B cell (primary cell): ENCODE measurements at regions not wholly inside any gene's neighbourhood (a gene's known extent, or its start where the extent isn't known, plus 50 kb on each side); places are given as distances from the start of the nearest gene placed in this dataset.

Experiments used
- ATAC-seq: fragments of 200-7000 bp; cut with Tn5 transposase; one replicate; pipeline ENCODE4 v1.10.0; 2021; ENCODE audit warnings: low read depth, mild to moderate bottlenecking, moderate number of reproducible peaks, moderate library complexity
- CTCF ChIA-PET: fragments of 350-600 bp; sonication (Branson Sonifier 250); formaldehyde crosslinking; loops from one replicate; lab custom pipeline; 2021; ENCODE audit warnings: antibody characterized with exemption, inconsistent platforms; lab: Charles Lee
- POLR2A ChIA-PET: fragments of 350-600 bp; sonication (Branson Sonifier 250); formaldehyde crosslinking; loops from one replicate; lab custom pipeline; 2021; ENCODE audit warnings: antibody characterized with exemption; lab: Charles Lee
- DNase-seq: peaks from one replicate; pipeline ENCODE4 v3.0.0; 2013
- H2AFZ ChIP-seq: 2 replicates; pipeline ENCODE4 v1.6.1; 2012; ENCODE audit warnings: mild to moderate bottlenecking, low read depth, low read length; ENCODE audit not compliant: insufficient read depth, poor library complexity, severe bottlenecking
- H3K27ac ChIP-seq, 2 donors: 1 replicate in 1 of 2; 2 replicates in 1 of 2; pipeline ENCODE4 v1.5.1; 2012 to 2013; ENCODE audit warnings: low read length in 2 of 2, mild to moderate bottlenecking in 2 of 2, moderate library complexity in 1 of 2
- H3K27me3 ChIP-seq, 4 experiments: fragments of 200-600 bp in 1 of 4; sonication (generic) in 1 of 4; replicated peaks in 1 of 4; 1 replicate in 2 of 4; 2 replicates in 2 of 4; pipeline versions ENCODE4 v1.6.1 to v1.7.0; 2013 to 2016; ENCODE audit warnings: low read length in 3 of 4, mild to moderate bottlenecking in 2 of 4, mixed read lengths in 1 of 4, moderate library complexity in 1 of 4; ENCODE audit not compliant: insufficient read depth in 4 of 4, control insufficient read depth in 3 of 4; ENCODE audit errors: control extremely low read depth in 1 of 4
- H3K36me3 ChIP-seq, 2 experiments: replicated peaks in 1 of 2; 1 replicate in 1 of 2; 2 replicates in 1 of 2; pipeline versions ENCODE4 v1.6.1 to v1.7.1; 2013; ENCODE audit warnings: low read length in 1 of 2; ENCODE audit not compliant: insufficient read depth in 2 of 2, control insufficient read depth in 1 of 2; ENCODE audit errors: control extremely low read depth in 1 of 2, extremely low read depth in 1 of 2
- H3K4me1 ChIP-seq, 2 donors: fragments of 200-600 bp in 1 of 2; sonication (generic) in 1 of 2; 1 replicate in 1 of 2; 2 replicates in 1 of 2; pipeline versions ENCODE4 v1.5.1 to v1.6.1; 2013 to 2017; ENCODE audit warnings: low read length in 2 of 2; ENCODE audit not compliant: control insufficient read depth in 2 of 2, insufficient read depth in 2 of 2
- H3K4me2 ChIP-seq: replicated peaks from 2 replicates; pipeline ENCODE3; 2012; ENCODE audit warnings: mild to moderate bottlenecking, low read depth, low read length; ENCODE audit not compliant: poor library complexity, severe bottlenecking
- H3K4me3 ChIP-seq, 5 experiments: fragments of 200-600 bp in 1 of 5; sonication (generic) in 1 of 5; 1 replicate in 3 of 5; 2 replicates in 2 of 5; pipeline versions ENCODE4 v1.5.1 to v1.7.0; 2011 to 2016; ENCODE audit warnings: low read length in 4 of 5, mild to moderate bottlenecking in 4 of 5, low read depth in 2 of 5, control low read depth in 1 of 5, moderate library complexity in 1 of 5; ENCODE audit not compliant: insufficient read depth in 1 of 5; ENCODE audit errors: control extremely low read depth in 1 of 5, extremely low read depth in 1 of 5
- H3K79me2 ChIP-seq: fragments of 200-600 bp; sonication (generic); one replicate; pipeline ENCODE4 v1.6.0; 2016; ENCODE audit warnings: low read length; ENCODE audit not compliant: control insufficient read depth, insufficient read depth
- H3K9ac ChIP-seq: fragments of 200-600 bp; sonication (generic); 2 replicates; pipeline ENCODE4 v1.6.1; 2017; ENCODE audit warnings: mild to moderate bottlenecking, low read length, moderate library complexity
- H3K9me3 ChIP-seq, 3 donors: one replicate each; pipeline versions ENCODE4 v1.6.1 to v1.7.1; 2013; ENCODE audit warnings: low read length in 2 of 3; ENCODE audit not compliant: control insufficient read depth in 2 of 3, insufficient read depth in 1 of 3; ENCODE audit errors: control extremely low read depth in 1 of 3
- H4K20me1 ChIP-seq: 2 replicates; pipeline ENCODE4 v1.6.0; 2012; ENCODE audit warnings: mild to moderate bottlenecking, low read length; ENCODE audit not compliant: insufficient read depth, control insufficient read depth, poor library complexity, severe bottlenecking
- H3K27ac Mint-ChIP-seq: one replicate; pipeline ENCODE4 v1.8.0; 2021; ENCODE audit warnings: mixed read lengths
- H3K27me3 Mint-ChIP-seq: one replicate; pipeline ENCODE4 v1.8.0; 2021; ENCODE audit warnings: mixed read lengths
- H3K4me1 Mint-ChIP-seq: one replicate; pipeline ENCODE4 v1.8.0; 2021; ENCODE audit warnings: mixed read lengths
- H3K4me3 Mint-ChIP-seq: one replicate; pipeline ENCODE4 v1.8.0; 2021; ENCODE audit warnings: mixed read lengths
- H3K9me3 Mint-ChIP-seq: one replicate; pipeline ENCODE4 v1.8.0; 2022; ENCODE audit warnings: mixed read lengths; ENCODE audit not compliant: insufficient read depth
- EZH2 ChIP-seq: IDR thresholded peaks from 2 replicates; pipeline ENCODE4 v1.6.1; 2012; ENCODE audit warnings: borderline replicate concordance, low read depth, mild to moderate bottlenecking, moderate library complexity, low read length; ENCODE audit not compliant: insufficient read depth, poor library complexity, severe bottlenecking
- WGBS: methylation state at CpG from one replicate; pipeline ENCODE4 v1.1.5; 2013; ENCODE audit warnings: missing lambda C conversion rate; ENCODE audit not compliant: insufficient coverage; 5-methylcytosine and 5-hydroxymethylcytosine counted together
- intact Hi-C: fragments of 100-400 bp; cut with micrococcal nuclease; formaldehyde crosslinking; loops from one replicate; pipeline ENCODE4 v1.10.0; 2022
- TF ChIP-seq, protein P1 (sequence below): fragments of 200-600 bp; IDR thresholded peaks from one replicate; pipeline ENCODE4 v1.8.0; 2022; ENCODE audit warnings: antibody characterized with exemption, mild to moderate bottlenecking

DNA sequence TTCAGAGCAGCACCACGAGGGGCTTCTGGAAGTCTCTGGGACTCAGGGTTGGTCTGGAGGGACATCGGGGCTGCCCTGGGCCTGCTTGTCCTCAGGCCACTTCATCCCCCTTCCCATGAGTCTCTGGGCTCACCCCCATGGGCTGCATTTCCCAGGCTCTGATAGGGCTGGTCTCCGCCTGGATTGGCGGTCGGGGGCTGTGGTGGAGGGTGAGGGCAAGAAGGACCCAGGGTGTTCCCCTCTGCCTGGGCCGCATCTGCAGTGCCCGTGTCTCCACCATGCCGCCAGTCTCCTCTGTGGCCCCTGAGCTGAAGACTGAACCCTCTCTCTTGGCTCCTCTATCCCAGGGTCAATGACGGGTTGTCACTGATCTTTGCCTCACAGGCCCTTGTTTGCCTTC, 242.1 kb downstream of the ADGRD1 start:
- ChIA-PET CTCF (no interaction called here), POLR2A (no interaction called here)
- TF ChIP-seq, protein P1, sequence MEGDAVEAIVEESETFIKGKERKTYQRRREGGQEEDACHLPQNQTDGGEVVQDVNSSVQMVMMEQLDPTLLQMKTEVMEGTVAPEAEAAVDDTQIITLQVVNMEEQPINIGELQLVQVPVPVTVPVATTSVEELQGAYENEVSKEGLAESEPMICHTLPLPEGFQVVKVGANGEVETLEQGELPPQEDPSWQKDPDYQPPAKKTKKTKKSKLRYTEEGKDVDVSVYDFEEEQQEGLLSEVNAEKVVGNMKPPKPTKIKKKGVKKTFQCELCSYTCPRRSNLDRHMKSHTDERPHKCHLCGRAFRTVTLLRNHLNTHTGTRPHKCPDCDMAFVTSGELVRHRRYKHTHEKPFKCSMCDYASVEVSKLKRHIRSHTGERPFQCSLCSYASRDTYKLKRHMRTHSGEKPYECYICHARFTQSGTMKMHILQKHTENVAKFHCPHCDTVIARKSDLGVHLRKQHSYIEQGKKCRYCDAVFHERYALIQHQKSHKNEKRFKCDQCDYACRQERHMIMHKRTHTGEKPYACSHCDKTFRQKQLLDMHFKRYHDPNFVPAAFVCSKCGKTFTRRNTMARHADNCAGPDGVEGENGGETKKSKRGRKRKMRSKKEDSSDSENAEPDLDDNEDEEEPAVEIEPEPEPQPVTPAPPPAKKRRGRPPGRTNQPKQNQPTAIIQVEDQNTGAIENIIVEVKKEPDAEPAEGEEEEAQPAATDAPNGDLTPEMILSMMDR, result no peak
- no peak for TF ChIP-seq EZH2
- H3K27me3 Mint-ChIP-seq, result no peaks in the 10 kb centered on the region
- WGBS, result 98% methylated on average over 7 of the region's 9 CpGs
- Histone ChIP-seq H3K4me2 (no peak overlapping the region), H3K27ac (no peak overlapping the region), H3K4me1 (no peaks in the 10 kb centered on the region), H2AFZ (no peak overlapping the region), H3K4me3 (no peak overlapping the region), H3K36me3 (no peaks in the 10 kb centered on the region), H3K9me3 (peaks cover 0 to 7% (median 0%) of the 10 kb centered on the region in 3 donors), H4K20me1 (no peaks in the 10 kb centered on the region), H3K79me2 (no peaks in the 10 kb centered on the region), H3K27me3 (peaks cover 0 to 3% (median 0%) of the 10 kb centered on the region in 4 experiments), H3K9ac (no peak overlapping the region)
- intact Hi-C loops, result no loop called here
- no peak overlapping the region for H3K4me3 Mint-ChIP-seq
- ATAC-seq (no peak), DNase-seq (no peak)
- H3K9me3 Mint-ChIP-seq, result no peaks in the 10 kb centered on the region
- H3K27ac Mint-ChIP-seq, result no peak overlapping the region
- no peaks in the 10 kb centered on the region for H3K4me1 Mint-ChIP-seq

DNA sequence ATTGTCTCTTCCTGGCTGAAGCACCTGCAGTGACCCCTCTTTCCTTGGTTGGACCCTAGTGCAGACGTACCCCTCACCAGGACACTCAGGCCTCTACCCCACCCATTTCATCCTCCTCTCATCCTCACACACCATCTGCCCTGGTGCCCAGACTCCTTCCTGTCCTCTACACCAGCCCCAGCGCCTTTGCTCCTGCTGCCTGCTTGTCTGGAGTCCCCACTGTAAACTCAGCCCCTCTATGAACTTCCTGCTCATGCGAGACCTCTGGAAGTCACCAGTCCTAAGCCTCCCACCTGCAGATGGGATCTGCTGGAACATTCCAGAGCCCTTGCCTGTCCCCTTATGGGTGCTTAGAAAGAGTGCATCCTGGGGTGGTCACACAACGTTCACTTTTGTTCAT, 242.5 kb downstream of the ADGRD1 start:
- no peaks in the 10 kb centered on the region for H3K4me1 ChIP-seq
- ChIA-PET CTCF (no interaction called here), POLR2A (no interaction called here)
- no peak overlapping the region for H2AFZ ChIP-seq
- H3K4me3 ChIP-seq, result no peak overlapping the region
- H3K9me3 ChIP-seq, result peaks cover 0 to 7% (median 0%) of the 10 kb centered on the region in 3 donors
- H4K20me1 ChIP-seq, result no peaks in the 10 kb centered on the region
- ATAC-seq, result no peak
- intact Hi-C loops, result no loop called here
- H3K27me3 ChIP-seq, result peaks cover 0 to 3% (median 0%) of the 10 kb centered on the region in 4 experiments
- no peaks in the 10 kb centered on the region for H3K36me3 ChIP-seq
- no peaks in the 10 kb centered on the region for H3K4me1 Mint-ChIP-seq
- H3K27me3 Mint-ChIP-seq, result no peaks in the 10 kb centered on the region
- H3K9me3 Mint-ChIP-seq, result no peaks in the 10 kb centered on the region
- TF ChIP-seq EZH2, result no peak
- TF ChIP-seq, protein P1, result no peak
- H3K79me2 ChIP-seq, result no peaks in the 10 kb centered on the region
- H3K9ac ChIP-seq, result no peak overlapping the region
- WGBS, result 87% methylated on average over 2 of the region's 4 CpGs
- DNase-seq, result no peak
- H3K27ac ChIP-seq, result no peak overlapping the region
- no peak overlapping the region for H3K27ac Mint-ChIP-seq
- H3K4me3 Mint-ChIP-seq, result no peak overlapping the region
- no peak overlapping the region for H3K4me2 ChIP-seq
